Endodermal cell (in vitro differentiated cells): ENCODE measurements at regions not wholly inside any gene's neighbourhood (a gene's known extent, or its start where the extent isn't known, plus 50 kb on each side); places are given as distances from the start of the nearest gene placed in this dataset.

Experiments used
- DNase-seq: peaks from one replicate; pipeline ENCODE4 v3.0.0-alpha.2; 2017
- H3K27ac ChIP-seq: 2 replicates; pipeline ENCODE4 v1.5.1; 2013; ENCODE audit warnings: mild to moderate bottlenecking, low read depth, low read length, moderate library complexity
- H3K27me3 ChIP-seq: 2 replicates; pipeline ENCODE4 v1.6.1; 2013; ENCODE audit warnings: mild to moderate bottlenecking, low read length, moderate library complexity; ENCODE audit not compliant: insufficient read depth, control insufficient read depth, poor library complexity, severe bottlenecking
- H3K36me3 ChIP-seq: 2 replicates; pipeline ENCODE4 v1.7.0; 2013; ENCODE audit warnings: mild to moderate bottlenecking, low read length, moderate library complexity; ENCODE audit not compliant: control insufficient read depth, insufficient read depth
- H3K4me1 ChIP-seq: one replicate; pipeline ENCODE4 v1.7.0; 2013; ENCODE audit warnings: low read length; ENCODE audit not compliant: control insufficient read depth, insufficient read depth
- H3K4me3 ChIP-seq: 2 replicates; pipeline ENCODE4 v1.5.1; 2013; ENCODE audit warnings: mild to moderate bottlenecking, low read length, moderate library complexity
- H3K9ac ChIP-seq: 2 replicates; pipeline ENCODE4 v1.6.1; 2013; ENCODE audit warnings: mild to moderate bottlenecking, low read length, moderate library complexity; ENCODE audit not compliant: poor library complexity, severe bottlenecking; ENCODE audit errors: extremely low read depth
- H3K9me3 ChIP-seq: 2 replicates; pipeline ENCODE4 v1.6.1; 2013; ENCODE audit warnings: mild to moderate bottlenecking, low read length, moderate library complexity; ENCODE audit not compliant: control insufficient read depth
- H3K27ac Mint-ChIP-seq: 2 replicates; pipeline ENCODE4 v1.8.0; 2020; ENCODE audit warnings: mixed read lengths
- H3K27me3 Mint-ChIP-seq: 2 replicates; pipeline ENCODE4 v1.8.0; 2021; ENCODE audit warnings: mild to moderate bottlenecking, mixed read lengths; ENCODE audit not compliant: insufficient read depth
- H3K36me3 Mint-ChIP-seq: 2 replicates; pipeline ENCODE4 v1.8.0; 2020; ENCODE audit warnings: low read depth, mixed read lengths
- H3K4me1 Mint-ChIP-seq: 2 replicates; pipeline ENCODE4 v1.8.0; 2020; ENCODE audit warnings: mixed read lengths
- H3K4me3 Mint-ChIP-seq: 2 replicates; pipeline ENCODE4 v1.8.0; 2020; ENCODE audit warnings: mild to moderate bottlenecking, moderate library complexity, mixed read lengths
- H3K9me3 Mint-ChIP-seq: 2 replicates; pipeline ENCODE4 v1.8.0; 2020; ENCODE audit warnings: mild to moderate bottlenecking, mixed read lengths
- CTCF ChIP-seq: fragments of 200-600 bp; sonication (generic); conservative IDR thresholded peaks from 2 replicates; pipeline ENCODE4 v1.5.0; 2021; ENCODE audit warnings: antibody characterized with exemption, mild to moderate bottlenecking
- WGBS, 2 experiments: methylation state at CpG; one replicate each; pipeline versions ENCODE4 v1.1.5 to v1.1.7; 2013; ENCODE audit warnings: missing lambda C conversion rate in 2 of 2, mixed read lengths in 1 of 2; ENCODE audit not compliant: insufficient coverage in 1 of 2, insufficient read length in 1 of 2; 5-methylcytosine and 5-hydroxymethylcytosine counted together

GRCh38 chr12:43004908-43005307, 415.4 kb upstream of the PRICKLE1 start:
- Histone ChIP-seq H3K36me3 (no peaks in the 10 kb centered on the region), H3K4me1 (no peaks in the 10 kb centered on the region), H3K27me3 (no peaks in the 10 kb centered on the region), H3K27ac (no peak overlapping the region), H3K4me3 (no peak overlapping the region), H3K9ac (no peak overlapping the region), H3K9me3 (peaks cover 6% of the 10 kb centered on the region)
- no peaks in the 10 kb centered on the region for H3K27me3 Mint-ChIP-seq
- TF ChIP-seq CTCF: no peak
- 58 to 66% methylated on average over 5 to 6 of the region's 6 CpGs for WGBS, 2 experiments
- H3K36me3 Mint-ChIP-seq: no peaks in the 10 kb centered on the region
- H3K9me3 Mint-ChIP-seq: no peaks in the 10 kb centered on the region
- no peak overlapping the region for H3K4me3 Mint-ChIP-seq
- H3K4me1 Mint-ChIP-seq: peaks cover 17% of the 10 kb centered on the region
- H3K27ac Mint-ChIP-seq: no peak overlapping the region
- DNase-seq: no peak

- no peak overlapping the region for H3K9ac ChIP-seq
- Mint-ChIP-seq H3K36me3 (no peaks in the 10 kb centered on the region), H3K4me3 (no peak overlapping the region), H3K27ac (no peak overlapping the region), H3K9me3 (no peaks in the 10 kb centered on the region), H3K4me1 (peaks cover 15% of the 10 kb centered on the region), H3K27me3 (no peaks in the 10 kb centered on the region)
- H3K9me3 ChIP-seq: peaks cover 6% of the 10 kb centered on the region
- no peaks in the 10 kb centered on the region for H3K36me3 ChIP-seq
- no peaks in the 10 kb centered on the region for H3K27me3 ChIP-seq
- 85 to 100% methylated on average over 1 of the region's 2 CpGs for WGBS, 2 experiments
- peaks cover 6% of the 10 kb centered on the region for H3K4me1 ChIP-seq
- DNase-seq: no peak
- H3K4me3 ChIP-seq: no peak overlapping the region
- no peak overlapping the region for H3K27ac ChIP-seq
- TF ChIP-seq CTCF: no peak
These were observed 414.6 kb upstream of the PRICKLE1 start for GRCh38 chr12:43004141-43004540.

GRCh38 chr12:42996869-42997431, 407.4 kb upstream of the PRICKLE1 start:
- Mint-ChIP-seq H3K4me3 (no peak overlapping the region), H3K27ac (no peak overlapping the region), H3K36me3 (no peaks in the 10 kb centered on the region), H3K4me1 (peaks cover 11% of the 10 kb centered on the region), H3K27me3 (peaks cover 2% of the 10 kb centered on the region), H3K9me3 (no peaks in the 10 kb centered on the region)
- WGBS, 2 experiments: 84% methylated on average over 2 of the region's 2 CpGs; no CpG with 5 or more reads in 1 of the 2 experiments
- H3K27ac ChIP-seq: no peak overlapping the region
- DNase-seq: no peak
- H3K4me1 ChIP-seq: peaks cover 6% of the 10 kb centered on the region
- H3K36me3 ChIP-seq: no peaks in the 10 kb centered on the region
- H3K4me3 ChIP-seq: no peak overlapping the region
- no peak for TF ChIP-seq CTCF
- H3K9ac ChIP-seq: no peak overlapping the region
- no peaks in the 10 kb centered on the region for H3K27me3 ChIP-seq
- H3K9me3 ChIP-seq: no peaks in the 10 kb centered on the region
